ENCODE measurements at regions not wholly inside any gene's neighbourhood (a gene's known extent, or its start where the extent isn't known, plus 50 kb on each side); places are given as distances from the start of the nearest gene placed in this dataset.

DNA sequence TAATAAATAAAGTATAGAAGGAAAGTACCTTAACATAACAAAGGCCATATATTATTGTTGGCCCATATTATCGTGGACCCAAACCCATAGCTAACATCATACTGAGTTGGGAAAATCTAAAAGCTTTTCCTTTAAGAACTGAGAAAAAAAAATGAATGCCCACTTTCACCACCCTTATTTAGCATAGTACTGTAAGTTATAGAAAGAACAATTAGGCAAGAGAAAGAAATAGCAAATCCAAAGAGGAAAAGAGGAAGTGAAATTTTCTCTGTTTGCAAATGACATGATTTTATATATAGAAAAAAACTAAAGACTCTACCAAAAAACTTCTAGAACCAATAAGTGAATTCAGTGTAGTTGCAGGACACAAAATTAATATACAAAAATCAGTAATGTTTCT, 1854.6 kb downstream of the PCDH7 start:
- CTCF ChIA-PET, result no interaction called here
- POLR2A ChIA-PET, result no interaction called here
- no peak for DNase-seq (ENCODE audit: low read depth, low spot score)
- H3K4me3 ChIP-seq (ENCODE audit: low read depth, low read length), result no peak overlapping the region
- TF ChIP-seq, protein P1, sequence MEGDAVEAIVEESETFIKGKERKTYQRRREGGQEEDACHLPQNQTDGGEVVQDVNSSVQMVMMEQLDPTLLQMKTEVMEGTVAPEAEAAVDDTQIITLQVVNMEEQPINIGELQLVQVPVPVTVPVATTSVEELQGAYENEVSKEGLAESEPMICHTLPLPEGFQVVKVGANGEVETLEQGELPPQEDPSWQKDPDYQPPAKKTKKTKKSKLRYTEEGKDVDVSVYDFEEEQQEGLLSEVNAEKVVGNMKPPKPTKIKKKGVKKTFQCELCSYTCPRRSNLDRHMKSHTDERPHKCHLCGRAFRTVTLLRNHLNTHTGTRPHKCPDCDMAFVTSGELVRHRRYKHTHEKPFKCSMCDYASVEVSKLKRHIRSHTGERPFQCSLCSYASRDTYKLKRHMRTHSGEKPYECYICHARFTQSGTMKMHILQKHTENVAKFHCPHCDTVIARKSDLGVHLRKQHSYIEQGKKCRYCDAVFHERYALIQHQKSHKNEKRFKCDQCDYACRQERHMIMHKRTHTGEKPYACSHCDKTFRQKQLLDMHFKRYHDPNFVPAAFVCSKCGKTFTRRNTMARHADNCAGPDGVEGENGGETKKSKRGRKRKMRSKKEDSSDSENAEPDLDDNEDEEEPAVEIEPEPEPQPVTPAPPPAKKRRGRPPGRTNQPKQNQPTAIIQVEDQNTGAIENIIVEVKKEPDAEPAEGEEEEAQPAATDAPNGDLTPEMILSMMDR (IDR thresholded peaks at IDR 0.05; ENCODE audit: insufficient read depth, low read length, missing control alignments), result no peak

DNA sequence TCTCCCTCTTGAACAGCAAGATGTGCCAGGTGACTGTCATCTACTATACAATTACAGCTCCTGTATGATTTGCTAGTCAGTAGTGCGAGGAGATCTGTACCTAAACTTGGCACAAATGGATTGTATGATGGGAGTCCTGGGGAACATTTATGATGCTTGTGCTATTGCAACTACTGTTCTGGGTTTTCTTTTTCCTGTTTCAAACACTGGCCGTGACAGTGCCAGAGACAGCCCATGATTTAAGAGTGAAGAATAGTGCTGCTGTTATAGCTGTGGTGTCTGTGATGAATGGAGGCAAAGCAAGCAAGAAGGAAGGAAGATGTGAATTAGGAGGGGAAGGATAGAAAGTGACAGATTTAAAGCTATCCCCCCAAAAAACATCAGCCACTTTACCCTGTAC, 1868.9 kb downstream of the PCDH7 start:
- ChIA-PET POLR2A (no interaction called here), CTCF (no interaction called here)
- TF ChIP-seq, protein P1 (IDR thresholded peaks at IDR 0.05; ENCODE audit: insufficient read depth, low read length, missing control alignments), result no peak
- H3K4me3 ChIP-seq (ENCODE audit: low read depth, low read length), result no peak overlapping the region
- DNase-seq (ENCODE audit: low read depth, low spot score), result no peak

- POLR2A ChIA-PET, result no interaction called here
- DNase-seq (ENCODE audit: low read depth, low spot score), result no peak
- H3K4me3 ChIP-seq (ENCODE audit: low read depth, low read length), result no peak overlapping the region
- TF ChIP-seq, protein P1 (IDR thresholded peaks at IDR 0.05; ENCODE audit: insufficient read depth, low read length, missing control alignments), result no peak
- CTCF ChIA-PET, result no interaction called here
Measured at GRCh38 chr4:32589853-32590252, 1869.7 kb downstream of the PCDH7 start.

GRCh38 chr4:32597354-32597753, 1877.2 kb downstream of the PCDH7 start:
- POLR2A ChIA-PET, result no interaction called here
- H3K4me3 ChIP-seq (ENCODE audit: low read depth, low read length), result no peak overlapping the region
- no peak for DNase-seq (ENCODE audit: low read depth, low spot score)
- CTCF ChIA-PET, result no interaction called here
- TF ChIP-seq, protein P1 (IDR thresholded peaks at IDR 0.05; ENCODE audit: insufficient read depth, low read length, missing control alignments), result no peak

DNA sequence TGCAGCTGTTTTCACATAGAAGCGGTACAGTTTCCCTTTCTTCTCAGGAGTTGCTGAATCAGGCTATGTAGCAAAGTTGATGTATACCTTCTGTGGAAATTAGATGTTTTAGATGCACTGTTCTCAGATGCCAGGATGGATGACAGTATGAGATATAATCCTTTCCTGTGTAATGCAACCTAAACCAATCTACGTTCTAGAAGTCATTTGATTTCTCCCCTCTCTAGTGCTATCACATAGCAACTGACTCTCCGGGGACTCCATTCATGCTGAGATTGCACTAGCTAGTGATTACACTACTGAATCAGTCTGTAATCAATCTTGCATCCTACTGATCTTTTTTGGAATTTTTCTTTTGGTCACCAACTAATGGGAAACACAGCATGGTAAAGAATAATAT, 1881.7 kb downstream of the PCDH7 start:
- no peak for DNase-seq (ENCODE audit: low read depth, low spot score)
- TF ChIP-seq, protein P1 (IDR thresholded peaks at IDR 0.05; ENCODE audit: insufficient read depth, low read length, missing control alignments), result no peak
- CTCF ChIA-PET, result no interaction called here
- POLR2A ChIA-PET, result no interaction called here
- no peak overlapping the region for H3K4me3 ChIP-seq (ENCODE audit: low read depth, low read length)

DNA sequence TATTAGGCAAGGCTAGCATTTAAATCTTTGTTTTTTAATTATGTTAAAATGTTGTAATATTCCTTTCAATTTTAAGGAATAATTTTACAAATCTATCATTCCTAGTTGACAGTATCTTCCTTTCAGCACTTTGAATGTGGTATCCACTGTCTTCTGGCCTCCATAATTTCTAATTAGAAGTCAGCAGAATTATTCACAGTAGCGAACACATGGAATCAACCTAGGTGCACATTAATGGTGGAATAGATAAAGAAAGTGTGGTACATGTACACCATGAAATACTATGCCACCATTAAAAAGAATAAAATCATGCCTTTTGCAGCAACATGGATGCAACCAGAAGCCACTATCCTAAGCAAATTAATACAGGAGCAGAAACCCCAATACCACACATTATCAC, 1887.8 kb downstream of the PCDH7 start:
- TF ChIP-seq, protein P1 (IDR thresholded peaks at IDR 0.05; ENCODE audit: insufficient read depth, low read length, missing control alignments), result no peak
- H3K4me3 ChIP-seq (ENCODE audit: low read depth, low read length), result no peak overlapping the region
- CTCF ChIA-PET, result no interaction called here
- POLR2A ChIA-PET, result no interaction called here
- no peak for DNase-seq (ENCODE audit: low read depth, low spot score)
